ENCODE measurements at regions not wholly inside any gene's neighbourhood (a gene's known extent, or its start where the extent isn't known, plus 50 kb on each side); places are given as distances from the start of the nearest gene placed in this dataset.

DNA sequence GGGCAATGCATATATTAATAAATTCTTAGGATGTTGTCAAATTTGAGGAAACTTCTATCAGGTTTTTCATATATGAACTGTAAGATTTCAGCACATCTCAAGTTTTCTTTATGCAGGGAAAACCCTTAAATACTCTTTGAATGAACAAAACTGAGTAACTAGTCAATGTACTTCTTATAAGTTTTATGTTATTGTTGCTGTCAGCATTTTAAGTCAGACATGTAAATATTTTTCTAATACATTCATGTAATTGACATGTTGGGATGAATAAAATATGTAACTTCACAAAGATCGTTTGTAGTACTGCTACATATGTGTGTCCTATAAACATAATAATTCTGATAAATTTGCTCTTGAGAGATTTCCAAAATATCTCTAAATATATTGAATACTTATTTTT is 109.6 kb downstream of the BMP4 start:
- TF ChIP-seq CTCF (IDR thresholded peaks at IDR 0.05; ENCODE audit: low read depth, low read length, poor library complexity, severe bottlenecking) = no peak
- no peak for TF ChIP-seq EZH2phosphoT487 (IDR thresholded peaks at IDR 0.05; ENCODE audit: borderline replicate concordance, low read length)

Measured in DOHH2 (cell line).